Occipital lobe (tissue), 1 donor: ENCODE measurements at regions not wholly inside any gene's neighbourhood (a gene's known extent, or its start where the extent isn't known, plus 50 kb on each side); places are given as distances from the start of the nearest gene placed in this dataset.
A peak's percentile ranks its signal among the peaks of the same experiment; 100 is the strongest.
"Not testable (repeated sequence)": the region's sequence is repeated elsewhere in the genome, so short reads cannot be mapped to it uniquely, and the experiment has no call there.

Experiments
- DNase-seq: peaks from one replicate; lab custom pipeline; 2025; lab: John Stamatoyannopoulos, UW

GRCh38 chr4:81679315-81679714 lies 207.6 kb upstream of the RASGEF1B start:
- no peak for DNase-seq

DNA sequence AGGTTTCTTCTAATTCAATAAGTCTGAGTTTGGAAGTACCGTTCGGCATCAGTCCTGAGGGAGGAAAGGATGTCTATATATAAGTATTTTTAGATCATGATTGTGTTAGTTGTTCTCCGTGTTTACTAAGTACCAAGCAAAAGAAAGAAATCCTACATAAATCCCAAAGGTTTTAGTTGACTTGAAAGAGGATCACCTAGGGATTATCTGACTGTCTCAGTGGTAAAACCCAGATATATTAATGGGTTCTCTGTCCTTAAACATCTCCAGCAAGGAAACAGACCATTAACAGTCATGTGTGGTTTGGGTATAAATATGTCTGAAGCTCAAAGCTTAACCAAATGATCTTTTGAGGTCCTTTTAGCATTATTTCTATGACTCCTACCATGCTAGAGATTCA lies 207.1 kb upstream of the RASGEF1B start:
- no peak for DNase-seq

DNA sequence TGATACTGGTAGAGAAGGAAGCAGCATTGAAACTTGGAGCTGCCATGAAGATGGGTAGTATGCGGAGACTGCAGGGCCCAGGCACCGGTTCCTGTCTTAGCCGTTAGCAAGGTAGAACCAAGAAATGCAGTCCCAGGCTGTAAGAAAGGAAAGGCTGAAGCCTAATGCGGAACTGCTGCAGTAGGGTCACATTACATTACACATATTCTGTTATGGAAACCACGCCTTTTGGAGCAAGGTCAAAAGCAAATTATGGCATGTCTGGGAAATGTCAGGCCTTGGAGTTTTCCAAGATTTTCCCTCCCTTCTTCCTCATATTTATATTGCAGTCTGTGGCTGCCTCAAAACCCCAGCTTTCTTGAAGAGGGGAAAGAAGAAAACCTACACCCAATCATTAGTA lies 204.8 kb upstream of the RASGEF1B start:
- DNase-seq, result no peak

- no peak for DNase-seq
Measured at GRCh38 chr4:81675791-81676393, 204.2 kb upstream of the RASGEF1B start.

GRCh38 chr4:81673961-81674360 lies 202.3 kb upstream of the RASGEF1B start:
- DNase-seq, result no peak

GRCh38 chr4:81668328-81668727 lies 196.6 kb upstream of the RASGEF1B start:
- not testable (repeated sequence) for DNase-seq

- DNase-seq, result no peak
Measured at GRCh38 chr4:81667539-81667938, 195.8 kb upstream of the RASGEF1B start.

- no peak for DNase-seq
Measured at GRCh38 chr4:81666491-81666890, 194.8 kb upstream of the RASGEF1B start.

DNA sequence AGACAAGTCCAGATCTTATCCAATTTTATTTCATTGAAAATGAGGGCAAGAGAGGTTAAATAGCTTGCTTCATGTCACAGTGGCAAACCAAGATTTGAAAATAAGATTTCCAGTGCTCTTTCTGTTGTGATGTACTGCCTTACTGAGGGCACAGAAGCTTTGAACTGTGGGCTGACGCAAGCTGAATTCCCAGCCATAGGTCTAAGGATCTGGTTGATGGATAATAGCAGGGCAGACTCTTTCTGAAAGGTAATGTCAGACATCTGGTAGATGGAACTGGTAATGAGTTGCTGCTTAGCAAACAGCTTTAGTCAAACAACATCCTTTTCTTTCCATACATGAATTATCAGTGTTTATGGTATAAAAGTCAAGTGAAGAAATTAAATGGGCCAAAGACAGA lies 193.9 kb upstream of the RASGEF1B start:
- DNase-seq, result no peak

GRCh38 chr4:81665045-81665444 lies 193.3 kb upstream of the RASGEF1B start:
- no peak for DNase-seq

DNA sequence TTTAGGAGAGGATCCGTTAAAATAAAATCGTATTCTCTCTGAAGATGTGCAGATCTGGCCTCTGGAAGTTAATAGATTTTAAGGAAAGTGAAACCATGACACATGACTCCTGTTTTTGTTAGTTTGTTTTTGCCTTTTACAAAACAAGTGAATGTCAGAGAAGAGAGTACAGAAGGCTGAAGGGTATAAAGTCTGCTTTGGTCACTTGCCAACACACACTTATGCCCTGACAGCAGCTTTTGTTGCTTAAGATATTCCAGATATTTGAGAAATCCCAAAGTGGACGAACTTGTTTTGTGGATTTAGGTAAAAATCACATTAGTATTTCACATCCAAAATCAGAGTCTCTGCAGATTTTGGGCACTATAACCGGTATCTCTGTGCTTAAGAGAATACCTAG lies 192.4 kb upstream of the RASGEF1B start:
- no peak for DNase-seq

DNA sequence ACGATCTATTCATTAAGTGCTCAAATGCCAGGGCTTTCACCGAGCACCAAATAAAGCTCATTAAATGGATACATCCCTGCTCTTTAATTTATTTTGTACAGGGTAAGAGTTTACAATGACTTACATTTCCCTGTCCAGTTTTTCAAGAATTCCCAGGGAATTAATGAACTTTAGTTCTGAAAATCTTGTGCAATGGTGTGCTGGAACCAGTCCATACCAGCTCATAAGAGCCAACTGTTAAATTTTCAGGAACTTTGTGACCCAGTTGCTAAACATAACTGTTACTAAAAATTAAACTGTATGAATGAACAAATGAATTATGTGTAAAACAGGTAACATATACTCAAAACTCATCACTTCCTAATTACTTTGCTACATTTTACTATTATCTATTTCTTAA lies 191.7 kb upstream of the RASGEF1B start:
- no peak for DNase-seq

GRCh38 chr4:81659051-81659450 lies 187.3 kb upstream of the RASGEF1B start:
- no peak for DNase-seq

- peak; percentile 21 for DNase-seq
Measured at GRCh38 chr4:81652069-81652478, 180.4 kb upstream of the RASGEF1B start.

DNA sequence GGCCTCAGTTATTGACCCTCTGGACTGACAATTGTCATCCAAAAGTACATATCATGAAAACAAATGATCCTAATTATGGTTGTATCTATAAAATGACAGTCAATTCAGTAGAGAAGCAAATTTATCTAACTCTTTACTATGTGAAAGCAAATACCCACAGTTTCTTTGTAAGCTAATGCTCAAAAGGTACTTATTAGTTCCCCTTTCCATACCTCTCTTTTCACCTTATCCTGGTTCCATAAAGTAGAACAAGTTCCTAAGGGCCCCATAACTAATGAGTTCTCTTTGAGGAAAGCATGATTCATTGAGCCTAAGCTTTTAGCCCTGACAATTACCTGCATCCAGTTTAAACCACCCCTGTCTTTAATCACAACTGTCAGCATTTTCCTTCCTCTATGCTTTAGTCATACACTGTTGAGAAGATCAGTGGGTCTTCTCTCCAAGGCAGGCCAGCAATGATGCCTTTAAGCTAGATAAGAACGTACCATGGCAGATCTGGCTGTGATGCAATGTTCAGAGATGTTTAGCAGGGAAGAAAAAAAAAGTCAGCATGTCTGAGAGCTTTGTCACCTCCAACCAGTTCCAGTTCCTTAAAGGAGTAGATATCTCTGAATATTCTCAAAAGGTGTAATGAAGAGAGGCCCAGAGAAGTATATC lies 179.7 kb upstream of the RASGEF1B start:
- DNase-seq, result no peak

- DNase-seq, result no peak
Measured at GRCh38 chr4:81650606-81651242, 179.0 kb upstream of the RASGEF1B start.

- DNase-seq, result no peak
Measured at GRCh38 chr4:81648576-81649275, 177.0 kb upstream of the RASGEF1B start.

GRCh38 chr4:81647388-81647787 lies 175.7 kb upstream of the RASGEF1B start:
- no peak for DNase-seq

DNA sequence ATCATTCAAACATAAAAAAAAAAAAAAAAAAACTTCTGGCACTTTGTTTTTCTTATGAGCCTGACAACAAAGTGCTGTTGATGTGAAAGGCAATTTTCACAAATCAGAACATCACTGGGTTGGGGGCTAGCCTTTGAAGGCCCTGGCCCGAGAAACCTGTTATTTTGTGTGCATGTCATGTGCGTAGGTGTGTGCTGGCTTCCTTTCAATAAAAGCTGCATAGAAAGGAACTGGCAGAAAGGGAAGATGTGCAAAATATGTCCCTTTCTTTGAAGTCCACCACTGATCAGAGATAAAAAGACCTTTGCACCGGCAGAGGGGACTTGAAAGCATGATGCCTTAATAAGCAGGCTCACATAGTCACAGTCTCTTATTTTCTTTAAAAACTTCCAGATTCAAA lies 170.8 kb upstream of the RASGEF1B start:
- no peak for DNase-seq

DNA sequence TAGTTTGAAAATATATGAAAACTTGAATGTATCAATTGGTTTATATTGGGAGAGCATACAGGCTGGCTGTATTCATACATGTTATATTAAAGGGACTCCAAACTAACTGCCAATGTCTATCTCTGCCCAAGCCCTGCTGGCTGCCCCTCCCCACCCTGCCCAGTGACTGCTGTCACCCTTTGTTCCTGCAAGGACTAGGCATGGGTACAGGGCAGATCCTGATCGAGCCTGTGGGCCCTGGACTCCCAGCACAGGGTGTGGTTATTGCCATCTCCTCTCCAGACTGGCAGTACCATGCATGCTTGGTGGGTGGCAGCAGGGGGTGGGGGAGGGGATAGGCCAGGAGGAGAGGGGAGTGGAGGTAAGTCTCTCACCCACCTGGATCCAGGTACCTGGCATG lies 167.5 kb upstream of the RASGEF1B start:
- DNase-seq, result no peak

- no peak for DNase-seq
Measured at GRCh38 chr4:81638698-81639097, 167.0 kb upstream of the RASGEF1B start.

- DNase-seq, result no peak
Measured at GRCh38 chr4:81635739-81636138, 164.0 kb upstream of the RASGEF1B start.
